ENCODE measurements at regions not wholly inside any gene's neighbourhood (a gene's known extent, or its start where the extent isn't known, plus 50 kb on each side); places are given as distances from the start of the nearest gene placed in this dataset.

- no peak for TF ChIP-seq CHD7 (IDR thresholded peaks at IDR 0.05; ENCODE audit: insufficient replicate concordance, low read length)
- TF ChIP-seq MAX (IDR thresholded peaks at IDR 0.05), result no peak
- no peak for TF ChIP-seq RBBP5 (IDR thresholded peaks at IDR 0.05; ENCODE audit: borderline replicate concordance, low read depth, low read length)
- TF ChIP-seq CBX8 (IDR thresholded peaks at IDR 0.05; ENCODE audit: borderline replicate concordance, low read depth, low read length), result no peak
- no peak for TF ChIP-seq GABPA (IDR thresholded peaks at IDR 0.05; ENCODE audit: borderline replicate concordance, insufficient read depth, low read length)
- no peak for TF ChIP-seq CREB1 (IDR thresholded peaks at IDR 0.05)
- TF ChIP-seq JUND (IDR thresholded peaks at IDR 0.05; ENCODE audit: low read length), result no peak
- no peak for TF ChIP-seq NANOG (IDR thresholded peaks at IDR 0.05; ENCODE audit: insufficient read depth, low read depth, low read length, poor library complexity, severe bottlenecking)
- no peak for TF ChIP-seq SIX5 (IDR thresholded peaks at IDR 0.05; ENCODE audit: low read depth, low read length)
- no peak for TF ChIP-seq EP300 (IDR thresholded peaks at IDR 0.05; ENCODE audit: borderline replicate concordance in 1 of 2, low read depth in 2 of 2, low read length in 2 of 2)
- TF ChIP-seq FOSL1 (IDR thresholded peaks at IDR 0.05; ENCODE audit: insufficient read depth, low read depth, low read length), result no peak
- TF ChIP-seq SP4 (IDR thresholded peaks at IDR 0.05; ENCODE audit: low read length), result no peak
- TF ChIP-seq EGR1 (IDR thresholded peaks at IDR 0.05; ENCODE audit: borderline replicate concordance, low read depth, low read length), result no peak
These were observed 1208.2 kb upstream of the C9orf72 start (continued) for GRCh38 chr9:28781481-28781880.
